DND-41 (cell line): ENCODE measurements at regions not wholly inside any gene's neighbourhood (a gene's known extent, or its start where the extent isn't known, plus 50 kb on each side); places are given as distances from the start of the nearest gene placed in this dataset.

ENCODE experiments used
- ATAC-seq: fragments of 200-7000 bp; cut with Tn5 transposase; 3 replicates; pipeline ENCODE4 v1.9.1; 2021; ENCODE audit warnings: low read depth; ENCODE audit not compliant: insufficient read depth
- DNase-seq: peaks from one replicate; pipeline ENCODE4 v3.0.0-alpha.2; 2020
- H2AFZ ChIP-seq: 2 replicates; pipeline ENCODE4 v1.6.0; 2012; ENCODE audit warnings: low read depth, low read length
- H3K27ac ChIP-seq: 2 replicates; pipeline ENCODE4 v1.5.1; 2012; ENCODE audit warnings: low read length, inconsistent platforms
- H3K27me3 ChIP-seq: fragments of 200-600 bp; sonication (generic); 2 replicates; pipeline ENCODE4 v1.6.0; 2012; ENCODE audit warnings: low read length, mild to moderate bottlenecking, inconsistent platforms; ENCODE audit not compliant: insufficient read depth, poor library complexity
- H3K36me3 ChIP-seq: 2 replicates; pipeline ENCODE4 v1.5.1; 2012; ENCODE audit warnings: low read length, inconsistent platforms; ENCODE audit not compliant: insufficient read depth
- H3K4me1 ChIP-seq: 2 replicates; pipeline ENCODE4 v1.5.1; 2012; ENCODE audit warnings: mild to moderate bottlenecking, low read length; ENCODE audit not compliant: insufficient read depth
- H3K4me2 ChIP-seq: 2 replicates; pipeline ENCODE4 v1.6.0; 2012; ENCODE audit warnings: mild to moderate bottlenecking, moderate library complexity, low read length, inconsistent platforms; ENCODE audit not compliant: insufficient read depth
- H3K4me3 ChIP-seq, 2 experiments: fragments of 200-600 bp in 1 of 2; shearing (Covaris generic) in 1 of 2; 2 replicates each; pipeline ENCODE4 v1.5.1; 2012 to 2016; ENCODE audit warnings: inconsistent platforms in 2 of 2, low read length in 2 of 2, mild to moderate bottlenecking in 2 of 2, low read depth in 1 of 2, moderate library complexity in 1 of 2
- H3K79me2 ChIP-seq: 2 replicates; pipeline ENCODE4 v1.6.0; 2012; ENCODE audit warnings: low read length, inconsistent platforms; ENCODE audit not compliant: insufficient read depth
- H3K9ac ChIP-seq: 2 replicates; pipeline ENCODE4 v1.6.0; 2012; ENCODE audit warnings: low read depth, mild to moderate bottlenecking, inconsistent platforms, low read length, moderate library complexity
- H3K9me3 ChIP-seq: 2 replicates; pipeline ENCODE4 v1.5.1; 2012; ENCODE audit warnings: low read length, moderate library complexity, mild to moderate bottlenecking, inconsistent platforms; ENCODE audit not compliant: insufficient read depth, severe bottlenecking
- H4K20me1 ChIP-seq: 2 replicates; pipeline ENCODE4 v1.6.0; 2012; ENCODE audit warnings: low read length; ENCODE audit not compliant: insufficient read depth
- EZH2 ChIP-seq: IDR thresholded peaks from 3 replicates; pipeline ENCODE4 v1.6.1; 2012; ENCODE audit warnings: borderline replicate concordance, low read depth, mild to moderate bottlenecking, moderate library complexity, low read length, inconsistent platforms; ENCODE audit not compliant: severe bottlenecking
- TF ChIP-seq, protein P1 (sequence below): IDR thresholded peaks from 2 replicates; pipeline ENCODE4 v1.5.1; 2012; ENCODE audit warnings: borderline replicate concordance, low read length, moderate library complexity, mild to moderate bottlenecking; ENCODE audit not compliant: poor library complexity, severe bottlenecking; ENCODE audit errors: extremely low read depth

DNA sequence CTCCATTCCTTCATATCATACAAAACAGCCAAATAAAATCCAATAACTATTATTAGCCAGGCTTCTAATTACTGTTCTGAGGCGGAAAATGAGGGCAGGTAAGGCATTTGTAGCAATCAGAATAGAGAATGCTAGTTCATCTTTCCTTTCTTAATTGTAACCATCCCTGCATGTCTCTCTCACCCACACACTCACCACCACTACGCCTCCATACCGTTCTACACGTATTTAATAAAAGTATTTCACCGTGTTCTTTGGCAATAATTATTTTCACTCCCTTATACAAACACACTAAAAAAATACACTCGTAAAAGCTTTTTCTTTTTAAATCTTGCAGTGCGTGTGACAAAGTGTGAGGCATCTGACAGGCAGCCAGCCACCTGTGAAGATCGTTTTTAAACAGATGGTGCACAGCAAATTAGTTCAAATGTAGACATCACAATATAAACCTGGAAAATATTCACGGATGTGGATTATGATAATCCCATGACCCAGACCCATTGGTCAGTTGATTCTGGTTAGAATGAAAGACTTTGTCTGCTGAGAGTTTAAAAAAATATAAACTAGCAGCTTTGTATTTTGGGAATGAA, 653.6 kb downstream of the REEP3 start:
- H2AFZ ChIP-seq: no peak overlapping the region
- H3K9ac ChIP-seq: no peak overlapping the region
- no peak for DNase-seq
- H3K27me3 ChIP-seq: no peaks in the 10 kb centered on the region
- no peaks in the 10 kb centered on the region for H3K4me1 ChIP-seq
- H4K20me1 ChIP-seq: no peaks in the 10 kb centered on the region
- H3K9me3 ChIP-seq: no peaks in the 10 kb centered on the region
- H3K4me2 ChIP-seq: no peak overlapping the region
- no peak overlapping the region for H3K4me3 ChIP-seq
- no peaks in the 10 kb centered on the region for H3K79me2 ChIP-seq
- TF ChIP-seq, protein P1, sequence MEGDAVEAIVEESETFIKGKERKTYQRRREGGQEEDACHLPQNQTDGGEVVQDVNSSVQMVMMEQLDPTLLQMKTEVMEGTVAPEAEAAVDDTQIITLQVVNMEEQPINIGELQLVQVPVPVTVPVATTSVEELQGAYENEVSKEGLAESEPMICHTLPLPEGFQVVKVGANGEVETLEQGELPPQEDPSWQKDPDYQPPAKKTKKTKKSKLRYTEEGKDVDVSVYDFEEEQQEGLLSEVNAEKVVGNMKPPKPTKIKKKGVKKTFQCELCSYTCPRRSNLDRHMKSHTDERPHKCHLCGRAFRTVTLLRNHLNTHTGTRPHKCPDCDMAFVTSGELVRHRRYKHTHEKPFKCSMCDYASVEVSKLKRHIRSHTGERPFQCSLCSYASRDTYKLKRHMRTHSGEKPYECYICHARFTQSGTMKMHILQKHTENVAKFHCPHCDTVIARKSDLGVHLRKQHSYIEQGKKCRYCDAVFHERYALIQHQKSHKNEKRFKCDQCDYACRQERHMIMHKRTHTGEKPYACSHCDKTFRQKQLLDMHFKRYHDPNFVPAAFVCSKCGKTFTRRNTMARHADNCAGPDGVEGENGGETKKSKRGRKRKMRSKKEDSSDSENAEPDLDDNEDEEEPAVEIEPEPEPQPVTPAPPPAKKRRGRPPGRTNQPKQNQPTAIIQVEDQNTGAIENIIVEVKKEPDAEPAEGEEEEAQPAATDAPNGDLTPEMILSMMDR: no peak
- no peak for TF ChIP-seq EZH2
- no peaks in the 10 kb centered on the region for H3K36me3 ChIP-seq
- H3K27ac ChIP-seq: no peak overlapping the region
- no peak for ATAC-seq

DNA sequence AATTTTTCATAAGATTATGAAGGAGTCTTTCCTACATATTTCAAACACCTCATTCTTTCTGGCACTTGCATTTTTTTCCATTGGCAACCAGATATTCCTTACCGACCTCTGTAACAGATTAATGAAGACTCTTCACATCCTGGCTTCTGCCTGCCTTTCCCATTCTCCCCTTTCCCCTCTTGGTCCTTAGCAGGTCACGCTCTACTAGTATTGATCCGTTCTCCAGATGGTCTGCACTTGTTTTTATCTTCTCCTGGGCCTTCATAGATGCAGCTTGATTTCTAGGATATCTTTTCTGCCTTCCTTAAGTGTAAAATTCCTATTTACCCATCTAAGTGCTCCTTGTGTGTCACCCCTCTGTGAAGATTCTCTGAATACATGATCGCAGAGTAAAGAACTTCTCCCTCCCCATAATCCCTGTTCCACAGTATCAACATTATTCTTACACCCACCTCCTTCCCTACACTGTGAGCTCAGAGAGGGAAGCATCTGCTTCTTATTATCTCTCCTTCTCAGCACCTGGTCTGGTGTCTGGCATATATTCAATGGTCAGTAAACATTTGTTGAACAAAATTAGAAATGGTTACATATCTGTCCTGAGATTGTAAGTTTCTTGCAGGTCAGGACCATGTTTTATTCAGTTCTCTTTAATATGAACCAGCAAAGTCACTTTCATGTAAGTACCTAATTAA, 654.2 kb downstream of the REEP3 start:
- no peak for TF ChIP-seq EZH2
- TF ChIP-seq, protein P1: no peak
- no peaks in the 10 kb centered on the region for H3K9me3 ChIP-seq
- H3K27ac ChIP-seq: no peak overlapping the region
- no peaks in the 10 kb centered on the region for H3K27me3 ChIP-seq
- H2AFZ ChIP-seq: no peak overlapping the region
- H4K20me1 ChIP-seq: no peaks in the 10 kb centered on the region
- H3K4me2 ChIP-seq: no peak overlapping the region
- no peak overlapping the region for H3K4me3 ChIP-seq
- H3K79me2 ChIP-seq: no peaks in the 10 kb centered on the region
- H3K36me3 ChIP-seq: no peaks in the 10 kb centered on the region
- DNase-seq (no peak), ATAC-seq (no peak)
- no peak overlapping the region for H3K9ac ChIP-seq
- H3K4me1 ChIP-seq: no peaks in the 10 kb centered on the region

DNA sequence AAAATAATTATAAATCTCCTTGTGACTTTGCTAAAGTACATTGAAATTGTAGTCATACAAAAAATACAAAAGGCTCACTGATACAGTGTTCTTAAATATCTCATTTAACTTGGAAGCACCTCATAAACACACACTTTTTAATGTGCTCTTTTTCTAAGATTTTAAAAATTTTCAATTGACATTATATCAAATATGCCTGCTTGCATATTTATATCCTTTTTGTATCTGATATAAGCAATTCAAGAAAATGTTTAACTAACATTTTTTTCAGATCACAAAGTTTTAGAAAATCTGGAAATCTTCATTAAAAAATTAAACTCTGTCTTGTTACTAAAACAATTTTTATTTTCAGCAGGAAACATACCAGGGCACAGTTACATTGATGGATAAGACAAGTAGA, 661.5 kb downstream of the REEP3 start:
- no peaks in the 10 kb centered on the region for H3K79me2 ChIP-seq
- H3K4me1 ChIP-seq: no peaks in the 10 kb centered on the region
- H3K36me3 ChIP-seq: no peaks in the 10 kb centered on the region
- H4K20me1 ChIP-seq: no peaks in the 10 kb centered on the region
- no peak for TF ChIP-seq EZH2
- TF ChIP-seq, protein P1: no peak
- DNase-seq (no peak), ATAC-seq (no peak)
- no peak overlapping the region for H3K4me3 ChIP-seq
- no peaks in the 10 kb centered on the region for H3K9me3 ChIP-seq
- no peak overlapping the region for H3K27ac ChIP-seq
- no peak overlapping the region for H3K4me2 ChIP-seq
- H3K9ac ChIP-seq: no peak overlapping the region
- H2AFZ ChIP-seq: no peak overlapping the region
- no peaks in the 10 kb centered on the region for H3K27me3 ChIP-seq
